ENCODE measurements at regions not wholly inside any gene's neighbourhood (a gene's known extent, or its start where the extent isn't known, plus 50 kb on each side); places are given as distances from the start of the nearest gene placed in this dataset.

GRCh38 chr18:46301081-46301480 lies 196.9 kb downstream of the HAUS1 start:
- Histone ChIP-seq H3K9me3 (ENCODE audit: control insufficient read depth in 1 of 2, insufficient read depth in 1 of 2, low read depth in 1 of 2, low read length in 2 of 2) (no peaks in the 10 kb centered on the region), H3K79me2 (ENCODE audit: insufficient read depth, low read length) (no peaks in the 10 kb centered on the region), H3K4me2 (ENCODE audit: low read length) (no peak overlapping the region), H3K4me1 (ENCODE audit: control insufficient read depth in 1 of 2, insufficient read depth in 2 of 2, low read length in 2 of 2) (no peaks in the 10 kb centered on the region), H2AFZ (ENCODE audit: low read depth, low read length, poor library complexity, severe bottlenecking) (no peak overlapping the region), H3K36me3 (ENCODE audit: control insufficient read depth in 1 of 2, insufficient read depth in 2 of 2, low read length in 2 of 2) (no peaks in the 10 kb centered on the region), H4K20me1 (ENCODE audit: insufficient read depth) (no peaks in the 10 kb centered on the region), H3K9me2 (ENCODE audit: insufficient read depth) (no peaks in the 10 kb centered on the region), H3K4me3 (replicated peaks in 1 of 2; ENCODE audit: low read depth in 1 of 2, low read length in 2 of 2) (no peak overlapping the region), H3K27ac (ENCODE audit: low read depth, low read length) (no peak overlapping the region), H3K9ac (ENCODE audit: low read length) (no peak overlapping the region), H3K27me3 (ENCODE audit: insufficient read depth, low read length) (peaks cover 8% of the 10 kb centered on the region; the same call in 1 of the 2 replicates)
- TF ChIP-seq ELF1 (IDR thresholded peaks at IDR 0.05; ENCODE audit: borderline replicate concordance, low read depth) (no peak), RAD21 (IDR thresholded peaks at IDR 0.05; ENCODE audit: low read depth) (no peak), EGR1 (IDR thresholded peaks at IDR 0.05; ENCODE audit: low read depth) (no peak), CEBPB (IDR thresholded peaks at IDR 0.05; ENCODE audit: low read depth) (no peak), EZH2phosphoT487 (IDR thresholded peaks at IDR 0.05; ENCODE audit: borderline replicate concordance) (no peak), CTCF (IDR thresholded peaks at IDR 0.05 in 2 of 3, conservative IDR thresholded peaks at IDR 0.05 in 1 of 3; ENCODE audit: borderline replicate concordance in 1 of 3, insufficient read depth in 1 of 3, low read depth in 2 of 3, low read length in 2 of 3) (no peak), ATF3 (IDR thresholded peaks at IDR 0.05) (no peak), SIN3A (IDR thresholded peaks at IDR 0.05; ENCODE audit: low read depth) (no peak)
- ATAC-seq (no peak), DNase-seq (ENCODE audit: low read depth, low spot score) (no peak)
- intact Hi-C loops (cut with micrococcal nuclease) = no loop called here
- ChIA-PET RAD21 (ENCODE audit: low non-redundant PET in 1 of 2, low total read pairs in 2 of 2, uncharacterized antibody in 2 of 2, unreplicated experiment in 2 of 2) (no interaction called here), CTCF (no interaction called here), POLR2A (no interaction called here)
- BruUV-seq (replicated peaks) = no TSS peak

- Histone ChIP-seq H3K9me3 (ENCODE audit: control insufficient read depth in 1 of 2, insufficient read depth in 1 of 2, low read depth in 1 of 2, low read length in 2 of 2) (no peaks in the 10 kb centered on the region), H2AFZ (ENCODE audit: low read depth, low read length, poor library complexity, severe bottlenecking) (no peak overlapping the region), H4K20me1 (ENCODE audit: insufficient read depth) (no peaks in the 10 kb centered on the region), H3K4me3 (replicated peaks in 1 of 2; ENCODE audit: low read depth in 1 of 2, low read length in 2 of 2) (no peak overlapping the region), H3K27ac (ENCODE audit: low read depth, low read length) (no peak overlapping the region), H3K9me2 (ENCODE audit: insufficient read depth) (no peaks in the 10 kb centered on the region), H3K4me1 (ENCODE audit: control insufficient read depth in 1 of 2, insufficient read depth in 2 of 2, low read length in 2 of 2) (no peaks in the 10 kb centered on the region), H3K4me2 (ENCODE audit: low read length) (no peak overlapping the region), H3K27me3 (ENCODE audit: insufficient read depth, low read length) (peaks cover 8% of the 10 kb centered on the region; the same call in 1 of the 2 replicates), H3K79me2 (ENCODE audit: insufficient read depth, low read length) (no peaks in the 10 kb centered on the region), H3K9ac (ENCODE audit: low read length) (no peak overlapping the region), H3K36me3 (ENCODE audit: control insufficient read depth in 1 of 2, insufficient read depth in 2 of 2, low read length in 2 of 2) (no peaks in the 10 kb centered on the region)
- intact Hi-C loops (cut with micrococcal nuclease) = no loop called here
- no TSS peak for BruUV-seq (replicated peaks)
- DNase-seq (ENCODE audit: low read depth, low spot score) (no peak), ATAC-seq (no peak)
- RAD21 ChIA-PET (ENCODE audit: low non-redundant PET in 1 of 2, low total read pairs in 2 of 2, uncharacterized antibody in 2 of 2, unreplicated experiment in 2 of 2) = no interaction called here
- TF ChIP-seq ELF1 (IDR thresholded peaks at IDR 0.05; ENCODE audit: borderline replicate concordance, low read depth) = no peak
- CTCF ChIA-PET = no interaction called here
- POLR2A ChIA-PET = no interaction called here
Observed at GRCh38 chr18:46301571-46301970, 197.4 kb downstream of the HAUS1 start.

Measured in HCT116 (cell line).